PC-9 (cell line): ENCODE measurements at regions not wholly inside any gene's neighbourhood (a gene's known extent, or its start where the extent isn't known, plus 50 kb on each side); places are given as distances from the start of the nearest gene placed in this dataset.

Source experiments
- BruUV-seq: library from RNA; stranded (reverse); fragments of 400-500 nt; replicated peaks from 2 replicates; lab custom pipeline; 2021; lab: Mats Ljungman, UMichigan
- CTCF ChIA-PET: fragments of 300-600 bp; sonication (Branson Sonifier 250); formaldehyde crosslinking; loops from one replicate; lab custom pipeline; 2022; ENCODE audit warnings: antibody characterized with exemption; lab: Charles Lee
- POLR2A ChIA-PET: fragments of 300-600 bp; sonication (Branson Sonifier 250); formaldehyde crosslinking; loops from one replicate; lab custom pipeline; 2022; ENCODE audit warnings: antibody characterized with exemption; ENCODE audit not compliant: unreplicated experiment; lab: Charles Lee
- DNase-seq, 2 experiments: peaks; one replicate each; pipeline versions ENCODE4 v3.0.0 to v3.0.0-alpha.2; 2015 to 2022; ENCODE audit warnings: mixed read lengths in 1 of 2
- H2AFZ ChIP-seq: fragments of 200-600 bp; sonication (generic); 2 replicates; pipeline ENCODE4 v1.8.1; 2017; ENCODE audit warnings: antibody characterized with exemption
- H3F3A ChIP-seq: fragments of 200-600 bp; sonication (generic); 2 replicates; pipeline ENCODE4 v1.8.1; 2017; ENCODE audit warnings: antibody characterized with exemption, mild to moderate bottlenecking, low read depth; ENCODE audit not compliant: insufficient read depth
- H3K27ac ChIP-seq: fragments of 200-600 bp; sonication (generic); 2 replicates; pipeline ENCODE4 v1.6.1; 2016; ENCODE audit warnings: mixed run types
- H3K27me3 ChIP-seq: fragments of 200-600 bp; sonication (generic); 2 replicates; pipeline ENCODE4 v1.6.1; 2016; ENCODE audit warnings: low read depth, mixed run types; ENCODE audit not compliant: insufficient read depth
- H3K36me3 ChIP-seq: fragments of 200-600 bp; sonication (generic); 2 replicates; pipeline ENCODE4 v1.6.1; 2016; ENCODE audit warnings: low read depth, mixed run types
- H3K4me1 ChIP-seq: fragments of 200-600 bp; sonication (generic); replicated peaks from 2 replicates; pipeline ENCODE4 v1.6.1; 2016; ENCODE audit warnings: mixed run types; ENCODE audit not compliant: insufficient read depth
- H3K4me2 ChIP-seq: fragments of 200-600 bp; sonication (generic); 2 replicates; pipeline ENCODE4 v1.6.1; 2017; ENCODE audit warnings: mixed run types
- H3K4me3 ChIP-seq: fragments of 200-600 bp; sonication (generic); 2 replicates; pipeline ENCODE4 v1.6.1; 2016; ENCODE audit warnings: mixed run types
- H3K79me2 ChIP-seq: fragments of 200-600 bp; sonication (generic); 2 replicates; pipeline ENCODE4 v1.6.1; 2017; ENCODE audit warnings: low read depth, mixed run types
- H3K9me2 ChIP-seq: fragments of 200-600 bp; sonication (generic); 2 replicates; pipeline ENCODE4 v1.8.1; 2017; ENCODE audit warnings: mild to moderate bottlenecking; ENCODE audit not compliant: insufficient read depth
- H3K9me3 ChIP-seq: fragments of 200-600 bp; sonication (generic); 2 replicates; pipeline ENCODE4 v1.8.1; 2016; ENCODE audit warnings: low read depth; ENCODE audit not compliant: insufficient read depth
- H4K20me1 ChIP-seq: fragments of 200-600 bp; sonication (generic); 2 replicates; pipeline ENCODE4 v1.8.1; 2017; ENCODE audit not compliant: insufficient read depth
- EZH2 ChIP-seq: fragments of 200-600 bp; sonication (generic); IDR thresholded peaks from 2 replicates; pipeline ENCODE4 v1.8.0; 2017; ENCODE audit warnings: antibody characterized with exemption, low read depth
- intact Hi-C: fragments of 100-400 bp; cut with micrococcal nuclease; formaldehyde crosslinking; loops from one replicate; pipeline ENCODE4 v1.10.0; 2022; ENCODE audit not compliant: unreplicated experiment
- TF ChIP-seq, protein P1 (sequence below): fragments of 200-600 bp; sonication (generic); conservative IDR thresholded peaks from 2 replicates; pipeline ENCODE4 v1.6.1; 2017; ENCODE audit warnings: mixed run types, antibody characterized with exemption, mild to moderate bottlenecking, moderate library complexity

DNA sequence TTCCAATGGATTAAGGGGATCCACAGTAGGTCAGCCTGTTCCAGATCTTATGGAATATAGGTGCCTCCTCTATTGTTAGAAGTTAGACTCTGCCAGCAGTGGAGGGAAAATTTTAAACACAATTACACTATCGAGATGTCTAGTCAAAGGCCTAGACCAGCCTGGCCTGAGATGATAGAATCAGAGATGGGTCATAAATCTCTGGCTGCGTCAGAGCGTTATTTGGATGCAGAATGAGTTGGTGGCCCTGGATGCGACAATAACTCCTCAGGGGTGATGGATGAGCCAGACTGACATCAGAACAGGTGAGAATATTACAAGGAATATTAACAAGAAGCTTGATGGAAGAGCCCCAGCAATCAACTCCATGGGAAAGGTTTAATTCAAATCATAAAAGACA lies 149.3 kb upstream of the TCF4 start:
- Histone ChIP-seq H3K79me2 (no peaks in the 10 kb centered on the region), H3F3A (no peaks in the 10 kb centered on the region), H3K27ac (no peak overlapping the region), H3K4me2 (no peak overlapping the region), H3K4me1 (no peaks in the 10 kb centered on the region), H4K20me1 (no peaks in the 10 kb centered on the region), H3K9me3 (no peaks in the 10 kb centered on the region), H3K27me3 (no peaks in the 10 kb centered on the region), H3K36me3 (no peaks in the 10 kb centered on the region), H2AFZ (no peak overlapping the region), H3K9me2 (no peaks in the 10 kb centered on the region), H3K4me3 (no peak overlapping the region)
- BruUV-seq: no TSS peak
- POLR2A ChIA-PET: no interaction called here
- CTCF ChIA-PET: no interaction called here
- no peak for DNase-seq
- TF ChIP-seq, protein P1, sequence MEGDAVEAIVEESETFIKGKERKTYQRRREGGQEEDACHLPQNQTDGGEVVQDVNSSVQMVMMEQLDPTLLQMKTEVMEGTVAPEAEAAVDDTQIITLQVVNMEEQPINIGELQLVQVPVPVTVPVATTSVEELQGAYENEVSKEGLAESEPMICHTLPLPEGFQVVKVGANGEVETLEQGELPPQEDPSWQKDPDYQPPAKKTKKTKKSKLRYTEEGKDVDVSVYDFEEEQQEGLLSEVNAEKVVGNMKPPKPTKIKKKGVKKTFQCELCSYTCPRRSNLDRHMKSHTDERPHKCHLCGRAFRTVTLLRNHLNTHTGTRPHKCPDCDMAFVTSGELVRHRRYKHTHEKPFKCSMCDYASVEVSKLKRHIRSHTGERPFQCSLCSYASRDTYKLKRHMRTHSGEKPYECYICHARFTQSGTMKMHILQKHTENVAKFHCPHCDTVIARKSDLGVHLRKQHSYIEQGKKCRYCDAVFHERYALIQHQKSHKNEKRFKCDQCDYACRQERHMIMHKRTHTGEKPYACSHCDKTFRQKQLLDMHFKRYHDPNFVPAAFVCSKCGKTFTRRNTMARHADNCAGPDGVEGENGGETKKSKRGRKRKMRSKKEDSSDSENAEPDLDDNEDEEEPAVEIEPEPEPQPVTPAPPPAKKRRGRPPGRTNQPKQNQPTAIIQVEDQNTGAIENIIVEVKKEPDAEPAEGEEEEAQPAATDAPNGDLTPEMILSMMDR: no peak
- TF ChIP-seq EZH2: no peak
- intact Hi-C loops: no loop called here

DNA sequence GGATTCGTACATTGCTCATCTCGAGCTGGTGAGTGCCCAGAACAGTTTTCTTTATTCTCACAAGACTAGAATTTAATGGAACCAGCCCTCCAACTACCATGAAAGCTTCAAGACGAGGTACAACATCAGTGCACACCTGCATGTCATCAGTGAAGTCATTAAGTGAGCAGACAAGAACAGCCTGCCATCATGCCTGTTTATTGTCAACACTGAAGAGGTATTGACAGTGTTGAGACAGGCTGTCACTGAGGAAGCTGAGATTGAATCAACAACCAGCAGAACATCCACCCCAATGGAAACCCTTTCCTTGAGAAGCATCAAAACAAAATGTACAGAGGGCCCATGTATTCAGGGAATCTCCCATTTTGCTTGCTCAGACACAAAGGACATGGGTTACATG lies 148.0 kb upstream of the TCF4 start:
- TF ChIP-seq EZH2: no peak
- TF ChIP-seq, protein P1: no peak
- H3K9me3 ChIP-seq: no peaks in the 10 kb centered on the region
- CTCF ChIA-PET: no interaction called here
- no peak overlapping the region for H3K4me2 ChIP-seq
- POLR2A ChIA-PET: no interaction called here
- no peaks in the 10 kb centered on the region for H3K79me2 ChIP-seq
- no peak overlapping the region for H3K27ac ChIP-seq
- H3F3A ChIP-seq: no peaks in the 10 kb centered on the region
- H3K27me3 ChIP-seq: no peaks in the 10 kb centered on the region
- DNase-seq: no peak
- intact Hi-C loops: no loop called here
- H3K36me3 ChIP-seq: no peaks in the 10 kb centered on the region
- no peak overlapping the region for H2AFZ ChIP-seq
- no peaks in the 10 kb centered on the region for H4K20me1 ChIP-seq
- H3K4me3 ChIP-seq: no peak overlapping the region
- BruUV-seq: no TSS peak
- H3K9me2 ChIP-seq: no peaks in the 10 kb centered on the region
- no peaks in the 10 kb centered on the region for H3K4me1 ChIP-seq

DNA sequence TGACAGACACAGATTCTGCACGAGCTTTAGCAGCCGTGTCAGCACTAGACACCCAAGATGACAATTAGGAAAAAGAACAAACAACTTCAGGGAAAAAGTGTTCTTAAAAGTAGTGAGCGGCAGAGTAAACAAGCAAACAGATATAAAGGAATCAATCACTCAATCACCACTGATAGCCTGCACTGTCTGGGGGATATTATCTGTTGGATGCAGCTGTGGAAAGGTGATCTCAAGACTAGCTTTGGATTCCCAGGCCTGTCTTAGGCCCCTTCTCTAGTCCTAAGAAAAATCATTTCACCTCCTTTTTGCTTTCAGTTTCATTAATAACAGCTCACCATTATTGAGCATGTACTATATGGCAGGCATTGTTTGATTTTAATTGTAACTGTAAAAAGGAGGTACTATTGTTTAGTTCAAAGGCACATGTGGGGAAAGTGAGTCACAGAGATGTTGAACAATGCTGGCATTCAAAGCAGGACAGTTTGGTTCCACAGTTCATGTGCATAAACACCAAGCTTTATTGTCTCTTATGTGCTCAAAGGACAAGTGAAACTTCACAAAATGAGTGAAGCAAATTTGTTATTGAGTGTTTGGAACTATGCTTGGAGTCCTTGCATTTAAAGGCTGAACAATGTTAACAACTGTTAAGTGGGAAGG lies 147.3 kb upstream of the TCF4 start:
- no peak overlapping the region for H3K27ac ChIP-seq
- H3K27me3 ChIP-seq: no peaks in the 10 kb centered on the region
- H3K36me3 ChIP-seq: no peaks in the 10 kb centered on the region
- ChIA-PET POLR2A (no interaction called here), CTCF (no interaction called here)
- no peaks in the 10 kb centered on the region for H4K20me1 ChIP-seq
- intact Hi-C loops: no loop called here
- H3K9me3 ChIP-seq: no peaks in the 10 kb centered on the region
- no peaks in the 10 kb centered on the region for H3K4me1 ChIP-seq
- no peak overlapping the region for H3K4me2 ChIP-seq
- H3K9me2 ChIP-seq: no peaks in the 10 kb centered on the region
- no peak for DNase-seq
- no peaks in the 10 kb centered on the region for H3F3A ChIP-seq
- H3K4me3 ChIP-seq: no peak overlapping the region
- no peak overlapping the region for H2AFZ ChIP-seq
- no TSS peak for BruUV-seq
- no peak for TF ChIP-seq EZH2
- TF ChIP-seq, protein P1: no peak
- H3K79me2 ChIP-seq: no peaks in the 10 kb centered on the region
